ENCODE measurements at regions not wholly inside any gene's neighbourhood (a gene's known extent, or its start where the extent isn't known, plus 50 kb on each side); places are given as distances from the start of the nearest gene placed in this dataset.

GRCh38 chr1:105874621-105875020 lies 1181.9 kb upstream of the PRMT6 start:
- TF ChIP-seq CTCF (conservative IDR thresholded peaks at IDR 0.05) (no peak), EZH2 (IDR thresholded peaks at IDR 0.05; ENCODE audit: low read depth) (no peak)

Measured in PC-9 (cell line).